GM23248 (cell line): ENCODE measurements at regions not wholly inside any gene's neighbourhood (a gene's known extent, or its start where the extent isn't known, plus 50 kb on each side); places are given as distances from the start of the nearest gene placed in this dataset.

Source experiments
- DNase-seq: peaks from one replicate; pipeline ENCODE4 v3.0.0-alpha.2; 2015
- H2AFZ ChIP-seq: fragments of 200-600 bp; sonication (generic); 2 replicates; pipeline ENCODE4 v1.6.1; 2016; ENCODE audit warnings: antibody characterized with exemption
- H3F3A ChIP-seq: fragments of 200-600 bp; sonication (generic); 2 replicates; pipeline ENCODE4 v1.6.1; 2016; ENCODE audit warnings: mild to moderate bottlenecking, antibody characterized with exemption, mixed run types; ENCODE audit not compliant: insufficient read depth
- H3K27ac ChIP-seq: fragments of 200-600 bp; sonication (generic); 2 replicates; pipeline ENCODE4 v1.5.1; 2016; ENCODE audit warnings: mild to moderate bottlenecking
- H3K27me3 ChIP-seq: fragments of 200-600 bp; sonication (generic); replicated peaks from 2 replicates; pipeline ENCODE4 v1.6.1; 2016; ENCODE audit warnings: mild to moderate bottlenecking; ENCODE audit not compliant: insufficient read depth
- H3K36me3 ChIP-seq: fragments of 200-600 bp; sonication (generic); 2 replicates; pipeline ENCODE4 v1.6.1; 2016; ENCODE audit warnings: low read depth, mild to moderate bottlenecking
- H3K4me1 ChIP-seq: fragments of 200-600 bp; sonication (generic); 2 replicates; pipeline ENCODE4 v1.6.1; 2016; ENCODE audit warnings: mild to moderate bottlenecking; ENCODE audit not compliant: insufficient read depth
- H3K4me2 ChIP-seq: fragments of 200-600 bp; sonication (generic); one replicate; pipeline ENCODE4 v1.6.1; 2016; ENCODE audit warnings: mild to moderate bottlenecking; ENCODE audit not compliant: unreplicated experiment
- H3K4me3 ChIP-seq: fragments of 200-600 bp; sonication (generic); 2 replicates; pipeline ENCODE4 v1.5.1; 2016; ENCODE audit warnings: mild to moderate bottlenecking
- H3K79me2 ChIP-seq: fragments of 200-600 bp; sonication (generic); 2 replicates; pipeline ENCODE4 v1.6.1; 2016; ENCODE audit warnings: mild to moderate bottlenecking; ENCODE audit not compliant: insufficient read depth
- H3K9ac ChIP-seq: fragments of 200-600 bp; sonication (generic); 2 replicates; pipeline ENCODE4 v1.6.1; 2016; ENCODE audit warnings: mild to moderate bottlenecking
- H3K9me2 ChIP-seq: fragments of 200-600 bp; sonication (generic); 2 replicates; pipeline ENCODE4 v1.6.1; 2016; ENCODE audit warnings: mixed run types, mild to moderate bottlenecking, moderate library complexity; ENCODE audit not compliant: insufficient read depth
- H3K9me3 ChIP-seq: fragments of 200-600 bp; sonication (generic); one replicate; pipeline ENCODE4 v1.6.1; 2017; ENCODE audit warnings: low read depth
- H4K20me1 ChIP-seq: fragments of 200-600 bp; sonication (generic); 2 replicates; pipeline ENCODE4 v1.6.0; 2016; ENCODE audit not compliant: insufficient read depth
- EZH2 ChIP-seq: fragments of 200-600 bp; sonication (generic); IDR thresholded peaks from 2 replicates; pipeline ENCODE4 v1.6.1; 2018; ENCODE audit warnings: antibody characterized with exemption, mild to moderate bottlenecking; ENCODE audit not compliant: insufficient read depth, poor library complexity, severe bottlenecking
- EZH2phosphoT487 ChIP-seq: fragments of 200-600 bp; sonication (generic); IDR thresholded peaks from 2 replicates; pipeline ENCODE4 v1.6.1; 2018; ENCODE audit warnings: antibody characterized with exemption, moderate library complexity, mild to moderate bottlenecking, low read depth; ENCODE audit not compliant: insufficient read depth
- WGBS, 2 experiments: methylation state at CpG; one replicate each; pipeline ENCODE4 v1.1.6; 2015 to 2017; ENCODE audit warnings: low lambda C conversion rate in 2 of 2, low coverage in 1 of 2; ENCODE audit errors: missing lambda C conversion rate in 2 of 2; 5-methylcytosine and 5-hydroxymethylcytosine counted together
- in situ Hi-C: fragments of 300-500 bp; cut with MboI; formaldehyde crosslinking; loops from 2 replicates; pipeline ENCODE4 v1.15.0; 2020

- no peaks in the 10 kb centered on the region for H3F3A ChIP-seq
- no peak overlapping the region for H3K9ac ChIP-seq
- TF ChIP-seq EZH2phosphoT487 (no peak), EZH2 (no peak)
- no peak overlapping the region for H3K4me3 ChIP-seq
- DNase-seq = no peak
- no peak overlapping the region for H3K4me2 ChIP-seq
- no peaks in the 10 kb centered on the region for H4K20me1 ChIP-seq
- no peaks in the 10 kb centered on the region for H3K27me3 ChIP-seq
- H3K27ac ChIP-seq = no peak overlapping the region
- in situ Hi-C loops = no loop called here
- H3K79me2 ChIP-seq = no peaks in the 10 kb centered on the region
- H3K9me3 ChIP-seq = no peaks in the 10 kb centered on the region
- H2AFZ ChIP-seq = no peak overlapping the region
- H3K4me1 ChIP-seq = no peaks in the 10 kb centered on the region
- 15 to 24% methylated on average over 1 of the region's 1 CpG for WGBS, 2 experiments
- H3K9me2 ChIP-seq = no peaks in the 10 kb centered on the region
- H3K36me3 ChIP-seq = no peaks in the 10 kb centered on the region
Observed at GRCh38 chr1:106063510-106063909, 993.0 kb upstream of the PRMT6 start.

DNA sequence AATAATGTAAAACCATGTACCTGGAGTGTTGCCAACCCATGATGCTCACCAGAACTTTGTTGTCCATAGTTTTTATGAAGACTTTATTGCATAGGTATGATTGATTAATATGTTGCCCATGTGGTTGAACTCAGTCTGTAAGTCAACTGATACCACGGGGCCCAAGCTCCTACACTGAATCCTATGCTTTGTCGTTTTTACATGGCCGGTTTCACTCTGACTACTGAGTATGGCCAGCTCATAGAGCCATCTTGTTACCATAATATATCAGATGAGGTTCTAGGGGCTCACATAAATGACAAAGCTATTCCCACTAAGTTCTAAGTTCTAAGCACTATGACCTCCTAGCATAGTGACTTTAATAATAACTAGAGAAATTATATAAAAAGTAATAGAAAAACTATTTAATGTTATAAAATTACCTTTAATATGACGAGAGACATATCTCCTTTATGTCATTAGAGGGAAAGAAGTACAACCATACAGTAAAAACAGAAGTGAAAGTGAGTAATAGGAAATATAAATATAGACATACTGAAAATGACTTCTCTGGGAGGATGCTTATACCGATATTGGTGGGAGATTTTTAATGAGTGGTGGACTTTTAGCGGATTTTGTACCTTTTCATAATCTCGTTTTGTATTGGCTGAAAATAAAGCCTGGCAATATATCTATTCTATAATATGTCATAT is 983.4 kb upstream of the PRMT6 start:
- H3K27me3 ChIP-seq = no peaks in the 10 kb centered on the region
- no peak overlapping the region for H3K9ac ChIP-seq
- H3K4me3 ChIP-seq = no peak overlapping the region
- no peak overlapping the region for H3K27ac ChIP-seq
- in situ Hi-C loops = no loop called here
- no peaks in the 10 kb centered on the region for H3K4me1 ChIP-seq
- H2AFZ ChIP-seq = no peak overlapping the region
- WGBS, 2 experiments = 36 to 37% methylated on average over 7 of the region's 7 CpGs
- H3F3A ChIP-seq = no peaks in the 10 kb centered on the region
- no peak for DNase-seq
- no peaks in the 10 kb centered on the region for H3K9me3 ChIP-seq
- H3K36me3 ChIP-seq = no peaks in the 10 kb centered on the region
- no peaks in the 10 kb centered on the region for H3K9me2 ChIP-seq
- no peak overlapping the region for H3K4me2 ChIP-seq
- no peaks in the 10 kb centered on the region for H4K20me1 ChIP-seq
- no peaks in the 10 kb centered on the region for H3K79me2 ChIP-seq
- TF ChIP-seq EZH2 (no peak), EZH2phosphoT487 (no peak)

GRCh38 chr1:106080608-106081325 is 975.7 kb upstream of the PRMT6 start:
- H3K4me3 ChIP-seq = no peak overlapping the region
- no peaks in the 10 kb centered on the region for H3K36me3 ChIP-seq
- no peaks in the 10 kb centered on the region for H3K79me2 ChIP-seq
- no peak overlapping the region for H3K27ac ChIP-seq
- no peaks in the 10 kb centered on the region for H3F3A ChIP-seq
- H3K9me3 ChIP-seq = no peaks in the 10 kb centered on the region
- H3K4me2 ChIP-seq = no peak overlapping the region
- no peak overlapping the region for H2AFZ ChIP-seq
- no peak overlapping the region for H3K9ac ChIP-seq
- no peak for TF ChIP-seq EZH2phosphoT487
- TF ChIP-seq EZH2 = no peak
- H3K9me2 ChIP-seq = no peaks in the 10 kb centered on the region
- 11 to 12% methylated on average over 41 of the region's 41 CpGs for WGBS, 2 experiments
- in situ Hi-C loops = no loop called here
- H3K4me1 ChIP-seq = no peaks in the 10 kb centered on the region
- DNase-seq = peak; percentile 17
- H3K27me3 ChIP-seq = no peaks in the 10 kb centered on the region
- H4K20me1 ChIP-seq = no peaks in the 10 kb centered on the region

DNA sequence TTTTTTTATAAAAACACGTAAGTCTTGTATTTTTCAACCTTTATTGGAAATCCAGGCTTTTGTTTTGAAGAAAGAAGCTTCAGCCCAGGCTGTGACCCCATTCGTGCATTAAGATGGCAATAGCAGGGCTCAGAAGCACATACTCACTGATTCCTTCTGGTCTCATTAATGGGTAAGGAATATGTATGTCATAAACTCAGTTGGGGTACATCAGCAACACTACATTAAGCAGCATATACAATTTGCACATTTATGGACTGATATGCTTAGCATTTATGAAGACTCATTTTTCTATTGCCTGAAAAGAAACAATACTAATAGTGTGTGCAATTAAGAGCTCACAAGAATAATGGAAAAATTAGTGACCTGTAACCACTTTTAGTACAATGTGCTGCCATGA is 945.4 kb upstream of the PRMT6 start:
- no peaks in the 10 kb centered on the region for H3K9me3 ChIP-seq
- no peaks in the 10 kb centered on the region; the same call in 1 of the 2 replicates for H3K9me2 ChIP-seq
- no peak for TF ChIP-seq EZH2phosphoT487
- no peak for TF ChIP-seq EZH2
- H3F3A ChIP-seq = no peaks in the 10 kb centered on the region
- no peaks in the 10 kb centered on the region for H3K4me1 ChIP-seq
- no peak overlapping the region for H3K9ac ChIP-seq
- no peaks in the 10 kb centered on the region for H3K36me3 ChIP-seq
- in situ Hi-C loops = no loop called here
- no peak overlapping the region for H3K27ac ChIP-seq
- H3K27me3 ChIP-seq = no peaks in the 10 kb centered on the region
- DNase-seq = no peak
- 8 to 11% methylated on average over 2 of the region's 2 CpGs for WGBS, 2 experiments
- no peaks in the 10 kb centered on the region for H4K20me1 ChIP-seq
- no peak overlapping the region for H3K4me3 ChIP-seq
- no peak overlapping the region for H3K4me2 ChIP-seq
- no peaks in the 10 kb centered on the region for H3K79me2 ChIP-seq
- no peak overlapping the region for H2AFZ ChIP-seq
